ENCODE measurements at regions not wholly inside any gene's neighbourhood (a gene's known extent, or its start where the extent isn't known, plus 50 kb on each side); places are given as distances from the start of the nearest gene placed in this dataset.

- Mint-ChIP-seq H3K27me3 (ENCODE audit: low read depth) (no peaks in the 10 kb centered on the region), H3K4me1 (no peaks in the 10 kb centered on the region), H3K36me3 (ENCODE audit: low read depth) (no peaks in the 10 kb centered on the region)
These were observed 56.2 kb upstream of the TMEFF2 start for GRCh38 chr2:192250961-192251360.

DNA sequence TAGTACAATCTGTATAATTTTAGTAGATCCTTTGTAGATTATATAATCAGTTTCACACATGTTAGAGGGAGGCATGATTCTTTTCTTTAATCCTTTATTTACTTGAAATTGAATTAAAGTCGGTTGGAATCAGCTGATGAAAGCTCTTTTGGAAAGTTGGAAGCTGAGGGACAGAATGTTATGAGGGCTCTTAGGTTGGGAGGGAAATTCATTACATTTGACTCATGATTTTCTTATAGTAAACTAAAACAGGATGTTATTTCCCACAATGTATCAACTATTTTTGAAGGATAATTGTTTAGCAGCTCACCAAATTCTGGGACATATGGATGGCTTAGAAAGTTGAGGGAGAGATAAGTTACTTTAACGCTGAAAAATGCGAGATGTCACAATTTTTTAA, 52.7 kb upstream of the TMEFF2 start:
- TF ChIP-seq, protein P1, sequence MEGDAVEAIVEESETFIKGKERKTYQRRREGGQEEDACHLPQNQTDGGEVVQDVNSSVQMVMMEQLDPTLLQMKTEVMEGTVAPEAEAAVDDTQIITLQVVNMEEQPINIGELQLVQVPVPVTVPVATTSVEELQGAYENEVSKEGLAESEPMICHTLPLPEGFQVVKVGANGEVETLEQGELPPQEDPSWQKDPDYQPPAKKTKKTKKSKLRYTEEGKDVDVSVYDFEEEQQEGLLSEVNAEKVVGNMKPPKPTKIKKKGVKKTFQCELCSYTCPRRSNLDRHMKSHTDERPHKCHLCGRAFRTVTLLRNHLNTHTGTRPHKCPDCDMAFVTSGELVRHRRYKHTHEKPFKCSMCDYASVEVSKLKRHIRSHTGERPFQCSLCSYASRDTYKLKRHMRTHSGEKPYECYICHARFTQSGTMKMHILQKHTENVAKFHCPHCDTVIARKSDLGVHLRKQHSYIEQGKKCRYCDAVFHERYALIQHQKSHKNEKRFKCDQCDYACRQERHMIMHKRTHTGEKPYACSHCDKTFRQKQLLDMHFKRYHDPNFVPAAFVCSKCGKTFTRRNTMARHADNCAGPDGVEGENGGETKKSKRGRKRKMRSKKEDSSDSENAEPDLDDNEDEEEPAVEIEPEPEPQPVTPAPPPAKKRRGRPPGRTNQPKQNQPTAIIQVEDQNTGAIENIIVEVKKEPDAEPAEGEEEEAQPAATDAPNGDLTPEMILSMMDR (IDR thresholded peaks at IDR 0.05; ENCODE audit: unreplicated experiment in 3 of 3), result no peak
- Mint-ChIP-seq H3K9me3 (no peaks in the 10 kb centered on the region), H3K27me3 (ENCODE audit: low read depth) (peaks cover 4% of the 10 kb centered on the region), H3K4me1 (no peaks in the 10 kb centered on the region), H3K27ac (no peak overlapping the region), H3K36me3 (ENCODE audit: low read depth) (no peaks in the 10 kb centered on the region), H3K4me3 (no peak overlapping the region)

More at GRCh38 chr2:192250961-192251360, 56.2 kb upstream of the TMEFF2 start:
- TF ChIP-seq, protein P1 (IDR thresholded peaks at IDR 0.05; ENCODE audit: unreplicated experiment in 3 of 3), result no peak
- Mint-ChIP-seq H3K4me3 (no peak overlapping the region), H3K9me3 (no peaks in the 10 kb centered on the region), H3K27ac (no peak overlapping the region)

- Mint-ChIP-seq H3K4me1 (no peaks in the 10 kb centered on the region), H3K9me3 (no peaks in the 10 kb centered on the region), H3K36me3 (ENCODE audit: low read depth) (no peaks in the 10 kb centered on the region), H3K27me3 (ENCODE audit: low read depth) (peaks cover 4% of the 10 kb centered on the region), H3K4me3 (no peak overlapping the region), H3K27ac (no peak overlapping the region)
- TF ChIP-seq, protein P1 (IDR thresholded peaks at IDR 0.05; ENCODE audit: unreplicated experiment in 3 of 3), result no peak
These were observed 51.6 kb upstream of the TMEFF2 start for GRCh38 chr2:192246297-192246696.

- H3K4me3 Mint-ChIP-seq, result no peak overlapping the region
- TF ChIP-seq, protein P1 (IDR thresholded peaks at IDR 0.05; ENCODE audit: unreplicated experiment in 3 of 3), result no peak
- no peaks in the 10 kb centered on the region for H3K9me3 Mint-ChIP-seq
- no peak overlapping the region for H3K27ac Mint-ChIP-seq
- H3K36me3 Mint-ChIP-seq (ENCODE audit: low read depth), result no peaks in the 10 kb centered on the region
- no peaks in the 10 kb centered on the region for H3K4me1 Mint-ChIP-seq
- peaks cover 4% of the 10 kb centered on the region for H3K27me3 Mint-ChIP-seq (ENCODE audit: low read depth)
These were observed 50.6 kb upstream of the TMEFF2 start for GRCh38 chr2:192245329-192245728.
